ENCODE measurements at regions not wholly inside any gene's neighbourhood (a gene's known extent, or its start where the extent isn't known, plus 50 kb on each side); places are given as distances from the start of the nearest gene placed in this dataset.

DNA sequence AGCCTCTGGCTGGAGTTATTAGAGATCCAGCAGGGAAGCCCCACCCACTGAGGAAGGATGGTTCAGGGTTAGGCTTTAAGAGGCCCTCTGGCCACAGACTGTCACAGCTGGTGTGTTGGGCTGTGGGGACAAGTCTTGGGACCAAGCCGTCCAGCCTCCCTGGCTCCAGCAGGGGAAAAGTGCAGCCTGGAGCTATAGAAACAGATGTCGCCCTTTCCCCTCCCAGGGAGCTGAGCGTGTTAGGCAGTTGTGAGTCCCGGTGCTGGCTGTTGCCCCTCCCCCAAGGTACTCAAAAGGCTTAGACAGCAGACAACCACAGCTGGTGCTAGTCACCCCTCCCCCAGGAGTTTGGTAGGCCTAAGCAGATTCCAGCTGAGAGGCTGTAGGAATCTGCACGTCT, 143.4 kb downstream of the TMEM168 start:
- Histone ChIP-seq H3K36me3 (no peaks in the 10 kb centered on the region), H3K9me3 (no peaks in the 10 kb centered on the region), H3K27me3 (replicated peaks; ENCODE audit: insufficient read depth) (no peaks in the 10 kb centered on the region), H3K4me1 (replicated peaks) (no peaks in the 10 kb centered on the region), H3K4me3 (no peak overlapping the region), H3K27ac (no peak overlapping the region)
- 51% methylated on average over 5 of the region's 5 CpGs for WGBS
- TF ChIP-seq POLR2AphosphoS5 (IDR thresholded peaks at IDR 0.05), result no peak
- no peak for TF ChIP-seq POLR2A (IDR thresholded peaks at IDR 0.05)
- TF ChIP-seq, protein P1, sequence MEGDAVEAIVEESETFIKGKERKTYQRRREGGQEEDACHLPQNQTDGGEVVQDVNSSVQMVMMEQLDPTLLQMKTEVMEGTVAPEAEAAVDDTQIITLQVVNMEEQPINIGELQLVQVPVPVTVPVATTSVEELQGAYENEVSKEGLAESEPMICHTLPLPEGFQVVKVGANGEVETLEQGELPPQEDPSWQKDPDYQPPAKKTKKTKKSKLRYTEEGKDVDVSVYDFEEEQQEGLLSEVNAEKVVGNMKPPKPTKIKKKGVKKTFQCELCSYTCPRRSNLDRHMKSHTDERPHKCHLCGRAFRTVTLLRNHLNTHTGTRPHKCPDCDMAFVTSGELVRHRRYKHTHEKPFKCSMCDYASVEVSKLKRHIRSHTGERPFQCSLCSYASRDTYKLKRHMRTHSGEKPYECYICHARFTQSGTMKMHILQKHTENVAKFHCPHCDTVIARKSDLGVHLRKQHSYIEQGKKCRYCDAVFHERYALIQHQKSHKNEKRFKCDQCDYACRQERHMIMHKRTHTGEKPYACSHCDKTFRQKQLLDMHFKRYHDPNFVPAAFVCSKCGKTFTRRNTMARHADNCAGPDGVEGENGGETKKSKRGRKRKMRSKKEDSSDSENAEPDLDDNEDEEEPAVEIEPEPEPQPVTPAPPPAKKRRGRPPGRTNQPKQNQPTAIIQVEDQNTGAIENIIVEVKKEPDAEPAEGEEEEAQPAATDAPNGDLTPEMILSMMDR (IDR thresholded peaks at IDR 0.05), result no peak
- DNase-seq (ENCODE audit: low spot score), result no peak
- intact Hi-C loops (cut with DNase I), result no loop called here

DNA sequence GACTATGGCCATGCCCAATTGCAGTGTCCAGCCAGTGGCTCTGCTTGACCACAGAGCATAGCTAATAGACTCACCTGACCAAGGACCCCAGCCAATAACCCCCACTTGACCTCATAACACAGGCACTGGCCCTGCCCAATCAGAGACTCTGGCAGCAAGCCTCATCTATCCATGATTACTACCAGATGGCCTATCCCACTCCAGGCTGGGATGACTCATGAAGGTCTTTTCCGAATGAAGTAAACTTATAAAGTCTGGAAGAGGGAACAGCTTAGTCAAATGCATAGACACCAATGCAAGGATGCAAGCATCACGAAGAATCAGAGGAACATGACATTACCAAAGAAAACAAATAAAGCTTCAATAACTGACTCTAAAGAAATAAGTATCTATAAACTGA, 141.4 kb downstream of the TMEM168 start:
- intact Hi-C loops (cut with DNase I), result no loop called here
- WGBS, result 39% methylated on average over 2 of the region's 2 CpGs
- no peak for TF ChIP-seq POLR2AphosphoS5 (IDR thresholded peaks at IDR 0.05)
- TF ChIP-seq, protein P1 (IDR thresholded peaks at IDR 0.05), result no peak
- no peak for TF ChIP-seq POLR2A (IDR thresholded peaks at IDR 0.05)

DNA sequence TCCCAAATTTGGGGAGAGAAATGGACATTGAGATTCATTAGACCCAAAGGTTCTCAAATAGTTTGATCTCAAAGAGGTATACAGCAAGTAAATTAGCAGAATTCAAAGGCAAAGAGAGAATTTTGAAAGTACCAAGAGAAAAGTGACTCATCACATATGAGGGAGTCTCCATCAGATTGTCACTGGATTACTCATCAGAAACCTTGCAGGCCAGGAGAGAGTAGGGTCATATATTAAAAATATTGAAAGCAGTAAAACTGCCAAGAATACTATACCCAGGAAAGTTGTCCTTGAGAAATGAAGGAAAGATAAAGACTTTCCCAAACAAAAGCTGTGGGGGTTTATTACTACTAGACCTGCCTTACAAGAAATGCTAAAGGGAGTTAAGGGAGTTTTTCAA, 140.6 kb downstream of the TMEM168 start:
- H3K4me1 ChIP-seq (replicated peaks), result no peaks in the 10 kb centered on the region
- no peak for TF ChIP-seq POLR2A (IDR thresholded peaks at IDR 0.05)
- TF ChIP-seq, protein P1 (IDR thresholded peaks at IDR 0.05), result no peak
- no peak for TF ChIP-seq POLR2AphosphoS5 (IDR thresholded peaks at IDR 0.05)
- no peak overlapping the region for H3K4me3 ChIP-seq
- no peak overlapping the region for H3K27ac ChIP-seq
- no peaks in the 10 kb centered on the region for H3K27me3 ChIP-seq (replicated peaks; ENCODE audit: insufficient read depth)
- intact Hi-C loops (cut with DNase I), result no loop called here
- no peak for DNase-seq (ENCODE audit: low spot score)
- H3K9me3 ChIP-seq, result no peaks in the 10 kb centered on the region
- no peaks in the 10 kb centered on the region for H3K36me3 ChIP-seq

More for the DNA sequence above, 141.4 kb downstream of the TMEM168 start:
- Histone ChIP-seq H3K36me3 (no peaks in the 10 kb centered on the region), H3K9me3 (no peaks in the 10 kb centered on the region), H3K4me1 (replicated peaks) (no peaks in the 10 kb centered on the region), H3K27me3 (replicated peaks; ENCODE audit: insufficient read depth) (no peaks in the 10 kb centered on the region), H3K27ac (no peak overlapping the region), H3K4me3 (no peak overlapping the region)
- no peak for DNase-seq (ENCODE audit: low spot score)

- WGBS, result 68% methylated on average over 4 of the region's 4 CpGs
- intact Hi-C loops (cut with DNase I), result no loop called here
- H3K4me3 ChIP-seq, result no peak overlapping the region
- no peaks in the 10 kb centered on the region for H3K36me3 ChIP-seq
- H3K27me3 ChIP-seq (replicated peaks; ENCODE audit: insufficient read depth), result no peaks in the 10 kb centered on the region
- no peaks in the 10 kb centered on the region for H3K4me1 ChIP-seq (replicated peaks)
- no peak for DNase-seq (ENCODE audit: low spot score)
- no peak for TF ChIP-seq POLR2A (IDR thresholded peaks at IDR 0.05)
- TF ChIP-seq POLR2AphosphoS5 (IDR thresholded peaks at IDR 0.05), result no peak
- TF ChIP-seq, protein P1 (IDR thresholded peaks at IDR 0.05), result no peak
- H3K27ac ChIP-seq, result no peak overlapping the region
- H3K9me3 ChIP-seq, result no peaks in the 10 kb centered on the region
Observed at GRCh38 chr7:112654322-112655216, 135.6 kb downstream of the TMEM168 start.

DNA sequence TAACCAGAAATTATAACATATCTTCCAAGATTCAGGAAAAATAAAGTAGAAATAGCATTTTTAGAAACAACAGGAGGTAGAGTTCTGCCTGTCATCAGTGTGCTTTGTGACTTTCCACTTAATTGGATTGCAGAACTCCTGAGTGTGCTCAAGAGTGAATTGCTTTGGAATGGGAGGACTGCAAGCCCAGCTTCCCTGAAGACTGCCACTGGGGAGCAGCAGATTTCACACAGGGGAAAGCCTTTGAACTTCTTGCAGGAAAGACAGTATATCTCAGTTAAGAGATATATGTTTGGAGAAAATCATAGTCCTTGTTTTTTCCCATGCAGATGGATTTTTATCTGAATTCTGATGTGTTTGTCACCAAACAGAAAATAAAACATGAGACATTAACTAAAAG, 124.5 kb downstream of the TMEM168 start:
- Histone ChIP-seq H3K27ac (no peak overlapping the region), H3K36me3 (no peaks in the 10 kb centered on the region), H3K4me3 (no peak overlapping the region), H3K4me1 (replicated peaks) (no peaks in the 10 kb centered on the region), H3K9me3 (no peaks in the 10 kb centered on the region), H3K27me3 (replicated peaks; ENCODE audit: insufficient read depth) (no peaks in the 10 kb centered on the region)
- no peak for DNase-seq (ENCODE audit: low spot score)
- intact Hi-C loops (cut with DNase I), result no loop called here
- TF ChIP-seq POLR2A (IDR thresholded peaks at IDR 0.05), result no peak
- TF ChIP-seq POLR2AphosphoS5 (IDR thresholded peaks at IDR 0.05), result no peak
- TF ChIP-seq, protein P1 (IDR thresholded peaks at IDR 0.05), result no peak

All from prostate gland (tissue), 2 donors.